Esophagus (tissue), 2 donors: ENCODE measurements at regions not wholly inside any gene's neighbourhood (a gene's known extent, or its start where the extent isn't known, plus 50 kb on each side); places are given as distances from the start of the nearest gene placed in this dataset.
"Not testable (repeated sequence)": the region's sequence is repeated elsewhere in the genome, so short reads cannot be mapped to it uniquely, and the experiment has no call there.

Experiments
- H3K27ac ChIP-seq, 2 donors: one replicate each; pipeline ENCODE4 v1.5.1; 2013; ENCODE audit warnings: low read depth in 2 of 2, mild to moderate bottlenecking in 2 of 2, inconsistent platforms in 1 of 2, low read length in 1 of 2, moderate library complexity in 1 of 2
- H3K27me3 ChIP-seq, 2 donors: one replicate each; pipeline ENCODE4 v1.6.1; 2013; ENCODE audit warnings: low read length in 2 of 2, control low read depth in 1 of 2, mild to moderate bottlenecking in 1 of 2; ENCODE audit not compliant: insufficient read depth in 2 of 2, control insufficient read depth in 1 of 2
- H3K36me3 ChIP-seq, 2 donors: one replicate each; pipeline ENCODE4 v1.6.1; 2013; ENCODE audit warnings: low read length in 1 of 2; ENCODE audit not compliant: control insufficient read depth in 2 of 2, insufficient read depth in 2 of 2
- H3K4me1 ChIP-seq, 2 donors: one replicate each; pipeline ENCODE4 v1.6.1; 2013; ENCODE audit warnings: low read length in 1 of 2; ENCODE audit not compliant: control insufficient read depth in 2 of 2, insufficient read depth in 2 of 2
- H3K4me3 ChIP-seq, 2 donors: one replicate each; pipeline ENCODE4 v1.5.1; 2013; ENCODE audit warnings: low read length in 2 of 2, mild to moderate bottlenecking in 2 of 2, low read depth in 1 of 2, moderate library complexity in 1 of 2
- H3K9me3 ChIP-seq, 2 donors: one replicate each; pipeline ENCODE4 v1.6.1; 2013; ENCODE audit warnings: mild to moderate bottlenecking in 2 of 2, low read depth in 1 of 2, low read length in 1 of 2, moderate library complexity in 1 of 2; ENCODE audit not compliant: control insufficient read depth in 2 of 2, insufficient read depth in 1 of 2
- WGBS, 2 donors: extraction: QIAGEN DNeasy Blood & Tissue Kit; methylation state at CpG; one replicate each; pipeline ENCODE4 v1.1.7; 2013; 5-methylcytosine and 5-hydroxymethylcytosine counted together
- donor health status: healthy with polysubstance abuse.
- donor health status: Bipolar disorder and iron deficiency.

- Histone ChIP-seq H3K4me1 (no peaks in the 10 kb centered on the region), H3K27ac (no peak overlapping the region), H3K36me3 (no peaks in the 10 kb centered on the region), H3K4me3 (no peak overlapping the region), H3K9me3 (no peaks in the 10 kb centered on the region), H3K27me3 (no peaks in the 10 kb centered on the region)
- WGBS, 2 donors: 42 to 63% methylated on average over 1 of the region's 1 CpG
These were observed 438.3 kb downstream of the GPAT3 start for GRCh38 chr4:83974111-83974780.

GRCh38 chr4:83964996-83965541 lies 429.2 kb downstream of the GPAT3 start:
- H3K4me3 ChIP-seq: no peak overlapping the region
- 76 to 84% methylated on average over 3 of the region's 3 CpGs for WGBS, 2 donors
- H3K27ac ChIP-seq: no peak overlapping the region
- H3K9me3 ChIP-seq: no peaks in the 10 kb centered on the region
- H3K36me3 ChIP-seq: no peaks in the 10 kb centered on the region
- no peaks in the 10 kb centered on the region for H3K27me3 ChIP-seq
- H3K4me1 ChIP-seq: no peaks in the 10 kb centered on the region

GRCh38 chr4:83962492-83962891 lies 426.6 kb downstream of the GPAT3 start:
- 78 to 79% methylated on average over 4 of the region's 4 CpGs for WGBS, 2 donors
- Histone ChIP-seq H3K27me3 (no peaks in the 10 kb centered on the region), H3K9me3 (no peaks in the 10 kb centered on the region), H3K4me3 (no peak overlapping the region), H3K27ac (no peak overlapping the region), H3K4me1 (no peaks in the 10 kb centered on the region), H3K36me3 (no peaks in the 10 kb centered on the region)

GRCh38 chr4:83961575-83961974 lies 425.7 kb downstream of the GPAT3 start:
- H3K27ac ChIP-seq: no peak overlapping the region
- no peaks in the 10 kb centered on the region for H3K27me3 ChIP-seq
- no peaks in the 10 kb centered on the region for H3K36me3 ChIP-seq
- H3K4me1 ChIP-seq: no peaks in the 10 kb centered on the region
- WGBS, 2 donors: 35 to 36% methylated on average over 3 of the region's 3 CpGs
- H3K9me3 ChIP-seq: no peaks in the 10 kb centered on the region
- no peak overlapping the region for H3K4me3 ChIP-seq

GRCh38 chr4:83959160-83959559 lies 423.3 kb downstream of the GPAT3 start:
- no peaks in the 10 kb centered on the region for H3K36me3 ChIP-seq
- WGBS, 2 donors: 86 to 93% methylated on average over 5 of the region's 5 CpGs
- H3K27me3 ChIP-seq: no peaks in the 10 kb centered on the region
- no peaks in the 10 kb centered on the region for H3K4me1 ChIP-seq
- no peak overlapping the region for H3K27ac ChIP-seq
- H3K4me3 ChIP-seq: no peak overlapping the region
- no peaks in the 10 kb centered on the region for H3K9me3 ChIP-seq

GRCh38 chr4:83947830-83948193 lies 411.9 kb downstream of the GPAT3 start:
- no peaks in the 10 kb centered on the region for H3K27me3 ChIP-seq
- H3K36me3 ChIP-seq: no peaks in the 10 kb centered on the region
- no peak overlapping the region for H3K27ac ChIP-seq
- no peak overlapping the region for H3K4me3 ChIP-seq
- 54% methylated on average over 3 of the region's 3 CpGs for WGBS, 2 donors
- H3K9me3 ChIP-seq: no peaks in the 10 kb centered on the region
- no peaks in the 10 kb centered on the region for H3K4me1 ChIP-seq

GRCh38 chr4:83947125-83947829 lies 411.4 kb downstream of the GPAT3 start:
- Histone ChIP-seq H3K27ac (no peak overlapping the region), H3K4me1 (no peaks in the 10 kb centered on the region), H3K27me3 (no peaks in the 10 kb centered on the region), H3K9me3 (no peaks in the 10 kb centered on the region), H3K4me3 (no peak overlapping the region), H3K36me3 (no peaks in the 10 kb centered on the region)
- 70 to 75% methylated on average over 8 of the region's 8 CpGs for WGBS, 2 donors

GRCh38 chr4:83943691-83944090 lies 407.8 kb downstream of the GPAT3 start:
- not testable (repeated sequence) for H3K4me1 ChIP-seq, H3K4me3 ChIP-seq, H3K27ac ChIP-seq, H3K36me3 ChIP-seq, H3K9me3 ChIP-seq, H3K27me3 ChIP-seq
- WGBS, 2 donors: 91 to 95% methylated on average over 23 to 30 of the region's 33 CpGs

GRCh38 chr4:83932750-83933391 lies 397.0 kb downstream of the GPAT3 start:
- no peaks in the 10 kb centered on the region for H3K27me3 ChIP-seq
- no peaks in the 10 kb centered on the region for H3K36me3 ChIP-seq
- H3K27ac ChIP-seq: no peak overlapping the region
- 82 to 85% methylated on average over 2 of the region's 2 CpGs for WGBS, 2 donors
- no peaks in the 10 kb centered on the region for H3K4me1 ChIP-seq
- H3K9me3 ChIP-seq: no peaks in the 10 kb centered on the region
- no peak overlapping the region for H3K4me3 ChIP-seq
